Osteoblast (primary cell): ENCODE measurements at regions not wholly inside any gene's neighbourhood (a gene's known extent, or its start where the extent isn't known, plus 50 kb on each side); places are given as distances from the start of the nearest gene placed in this dataset.

ENCODE experiments used
- DNase-seq: peaks from one replicate; pipeline ENCODE4 v3.0.0; 2011; ENCODE audit warnings: low spot score, mixed read lengths; ENCODE audit not compliant: insufficient read length; ENCODE audit errors: missing footprints
- H2AFZ ChIP-seq: 2 replicates; pipeline ENCODE4 v1.6.0; 2011; ENCODE audit warnings: mild to moderate bottlenecking, low read length
- H3K27ac ChIP-seq: 2 replicates; pipeline ENCODE4 v1.5.1; 2011; ENCODE audit warnings: mild to moderate bottlenecking, low read depth, low read length, moderate library complexity
- H3K27me3 ChIP-seq: 2 replicates; pipeline ENCODE4 v1.6.0; 2012; ENCODE audit warnings: mild to moderate bottlenecking, control low read depth, inconsistent platforms, low read length, moderate library complexity; ENCODE audit not compliant: insufficient read depth
- H3K36me3 ChIP-seq: 2 replicates; pipeline ENCODE4 v1.5.1; 2011; ENCODE audit warnings: mild to moderate bottlenecking, low read length, control low read depth, moderate library complexity; ENCODE audit not compliant: insufficient read depth
- H3K4me1 ChIP-seq: 2 replicates; pipeline ENCODE4 v1.5.1; 2011; ENCODE audit warnings: mild to moderate bottlenecking, low read length, control low read depth, moderate library complexity; ENCODE audit not compliant: insufficient read depth
- H3K4me2 ChIP-seq: 2 replicates; pipeline ENCODE4 v1.6.0; 2011; ENCODE audit warnings: mild to moderate bottlenecking, low read length; ENCODE audit not compliant: insufficient read depth
- H3K4me3 ChIP-seq: fragments of 200-600 bp; sonication (generic); 3 replicates; pipeline ENCODE4 v1.5.1; 2012; ENCODE audit warnings: mild to moderate bottlenecking, low read length, inconsistent platforms; ENCODE audit not compliant: insufficient read depth
- H3K79me2 ChIP-seq: 2 replicates; pipeline ENCODE4 v1.6.0; 2012; ENCODE audit warnings: mild to moderate bottlenecking, low read length, control low read depth, inconsistent platforms; ENCODE audit not compliant: insufficient read depth
- H3K9me3 ChIP-seq: 2 replicates; pipeline ENCODE4 v1.5.1; 2011; ENCODE audit warnings: low read depth, low read length, control low read depth
- H4K20me1 ChIP-seq: 2 replicates; pipeline ENCODE4 v1.6.0; 2012; ENCODE audit warnings: mild to moderate bottlenecking, low read length, control low read depth; ENCODE audit not compliant: insufficient read depth
- CTCF ChIP-seq: IDR thresholded peaks from 2 replicates; pipeline ENCODE4 v1.5.1; 2011; ENCODE audit warnings: mild to moderate bottlenecking, low read depth, low read length, moderate library complexity; ENCODE audit errors: extremely low read depth

- H3K27ac ChIP-seq, result no peak overlapping the region
- DNase-seq, result no peak
- no peak overlapping the region for H2AFZ ChIP-seq
Measured at GRCh38 chr9:115192835-115193525, 75.0 kb upstream of the TNC start.

GRCh38 chr9:115193777-115194176, 75.8 kb upstream of the TNC start:
- Histone ChIP-seq H3K27ac (no peak overlapping the region), H3K79me2 (no peaks in the 10 kb centered on the region), H3K27me3 (no peaks in the 10 kb centered on the region), H3K36me3 (no peaks in the 10 kb centered on the region), H3K4me1 (peaks cover 25% of the 10 kb centered on the region), H4K20me1 (no peaks in the 10 kb centered on the region), H2AFZ (no peak overlapping the region), H3K9me3 (no peaks in the 10 kb centered on the region), H3K4me3 (no peak overlapping the region), H3K4me2 (no peak overlapping the region)
- DNase-seq, result no peak
- no peak for TF ChIP-seq CTCF

More at GRCh38 chr9:115192835-115193525, 75.0 kb upstream of the TNC start:
- H3K27me3 ChIP-seq, result no peaks in the 10 kb centered on the region
- H4K20me1 ChIP-seq, result no peaks in the 10 kb centered on the region
- no peak overlapping the region for H3K4me3 ChIP-seq
- H3K79me2 ChIP-seq, result no peaks in the 10 kb centered on the region
- no peak overlapping the region for H3K4me2 ChIP-seq
- H3K36me3 ChIP-seq, result no peaks in the 10 kb centered on the region
- no peaks in the 10 kb centered on the region for H3K9me3 ChIP-seq
- H3K4me1 ChIP-seq, result peaks cover 21% of the 10 kb centered on the region
- no peak for TF ChIP-seq CTCF

GRCh38 chr9:115194216-115194615, 76.3 kb upstream of the TNC start:
- Histone ChIP-seq H3K27me3 (no peaks in the 10 kb centered on the region), H3K4me3 (no peak overlapping the region), H3K9me3 (no peaks in the 10 kb centered on the region), H3K4me1 (peaks cover 25% of the 10 kb centered on the region), H3K27ac (no peak overlapping the region), H3K79me2 (no peaks in the 10 kb centered on the region), H4K20me1 (no peaks in the 10 kb centered on the region), H3K4me2 (no peak overlapping the region), H2AFZ (no peak overlapping the region), H3K36me3 (no peaks in the 10 kb centered on the region)
- no peak for TF ChIP-seq CTCF
- DNase-seq, result no peak

- Histone ChIP-seq H3K9me3 (no peaks in the 10 kb centered on the region), H3K4me1 (peaks cover 28% of the 10 kb centered on the region), H3K27ac (no peak overlapping the region), H3K4me3 (no peak overlapping the region), H3K27me3 (no peaks in the 10 kb centered on the region), H2AFZ (no peak overlapping the region), H3K79me2 (no peaks in the 10 kb centered on the region), H4K20me1 (no peaks in the 10 kb centered on the region), H3K36me3 (no peaks in the 10 kb centered on the region), H3K4me2 (no peak overlapping the region)
- DNase-seq, result no peak
- no peak for TF ChIP-seq CTCF
Measured at GRCh38 chr9:115195912-115196311, 78.0 kb upstream of the TNC start.
